SKM-1 treated with dmso at 0.1 percent for 144 hours (cell line): ENCODE measurements at regions not wholly inside any gene's neighbourhood (a gene's known extent, or its start where the extent isn't known, plus 50 kb on each side); places are given as distances from the start of the nearest gene placed in this dataset.

Experiments
- DNase-seq: peaks from one replicate; lab custom pipeline; 2025; ENCODE audit not compliant: unreplicated experiment; lab: John Stamatoyannopoulos, UW

GRCh38 chr6:41404182-41404845 lies 68.9 kb downstream of the NCR2 start:
- no peak for DNase-seq

DNA sequence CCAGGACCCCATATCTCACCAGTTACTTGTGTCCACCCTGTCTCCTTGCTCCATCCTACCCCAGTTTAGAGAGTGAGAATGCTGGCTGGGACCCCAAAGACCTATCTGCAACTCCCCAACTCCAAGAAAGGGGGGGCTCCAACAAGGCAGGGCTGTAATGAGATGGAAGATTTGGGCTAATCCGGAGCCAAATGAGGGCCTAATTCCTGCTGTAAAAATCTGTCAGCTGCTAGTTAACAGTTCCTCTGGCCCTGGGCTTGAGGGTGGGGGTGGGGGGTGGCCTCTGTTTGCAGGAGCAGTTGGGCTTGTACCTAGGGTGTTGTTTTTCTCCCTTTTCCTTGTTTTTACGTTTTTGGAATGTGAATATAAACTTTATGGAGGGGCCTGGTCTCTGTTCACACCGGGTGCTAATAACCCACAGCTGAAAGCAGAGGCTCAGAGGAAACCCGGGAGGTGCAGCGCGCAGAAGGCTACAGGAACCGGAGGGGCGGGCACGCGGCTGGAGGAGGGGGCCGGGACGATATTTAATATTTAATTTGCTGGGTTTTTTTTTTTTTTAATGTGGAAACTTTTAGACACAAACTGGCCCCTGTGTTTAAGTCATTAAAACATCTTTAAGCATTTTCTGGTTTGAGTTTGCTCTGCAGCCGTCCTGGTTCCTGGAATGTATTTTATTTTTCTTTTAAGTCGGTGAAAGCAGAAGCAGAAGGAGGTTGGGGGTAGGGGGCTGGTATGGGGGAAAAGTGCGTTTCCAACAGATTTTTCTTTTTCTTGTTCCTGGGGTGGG lies 70.7 kb downstream of the NCR2 start:
- no peak for DNase-seq

DNA sequence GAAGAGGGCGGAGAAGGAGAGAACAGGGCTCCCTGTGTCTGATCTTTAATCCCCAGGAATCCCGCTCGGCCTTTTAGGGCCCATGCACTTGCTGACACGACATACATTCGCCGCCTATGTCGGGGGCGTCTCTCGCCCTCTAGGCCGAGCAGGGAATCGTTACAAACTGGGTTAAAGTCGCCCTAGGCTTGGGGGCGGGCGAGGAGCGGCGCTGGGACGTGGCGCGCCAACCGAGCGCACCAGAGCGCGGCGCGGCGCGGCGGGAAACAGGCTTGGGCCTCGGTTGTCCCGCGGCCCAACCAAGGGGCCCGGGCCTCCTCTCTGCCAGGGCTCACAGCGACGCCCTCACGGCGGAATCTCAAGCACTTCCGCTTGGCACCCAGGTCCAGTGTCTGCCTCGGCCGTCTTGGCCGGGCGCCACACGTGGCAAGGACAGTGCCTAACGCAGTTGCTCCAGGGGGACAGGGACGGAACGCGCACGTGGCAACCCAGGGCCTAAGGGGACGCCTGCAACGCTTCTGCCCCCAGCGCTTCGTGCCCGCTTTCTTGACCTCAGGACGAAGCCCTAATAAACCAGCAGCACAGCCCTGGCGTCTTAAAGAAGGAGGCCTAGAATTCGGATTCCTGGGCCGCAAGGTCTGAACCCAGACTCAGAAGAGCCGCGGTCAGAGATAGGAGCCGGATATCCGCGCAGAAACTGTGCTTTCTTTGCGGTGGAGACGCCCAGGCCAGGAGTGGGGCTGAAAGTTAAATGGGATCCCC lies 71.5 kb downstream of the NCR2 start:
- DNase-seq, result no peak

- no peak for DNase-seq
Measured at GRCh38 chr6:41408576-41408975, 73.2 kb downstream of the NCR2 start.

DNA sequence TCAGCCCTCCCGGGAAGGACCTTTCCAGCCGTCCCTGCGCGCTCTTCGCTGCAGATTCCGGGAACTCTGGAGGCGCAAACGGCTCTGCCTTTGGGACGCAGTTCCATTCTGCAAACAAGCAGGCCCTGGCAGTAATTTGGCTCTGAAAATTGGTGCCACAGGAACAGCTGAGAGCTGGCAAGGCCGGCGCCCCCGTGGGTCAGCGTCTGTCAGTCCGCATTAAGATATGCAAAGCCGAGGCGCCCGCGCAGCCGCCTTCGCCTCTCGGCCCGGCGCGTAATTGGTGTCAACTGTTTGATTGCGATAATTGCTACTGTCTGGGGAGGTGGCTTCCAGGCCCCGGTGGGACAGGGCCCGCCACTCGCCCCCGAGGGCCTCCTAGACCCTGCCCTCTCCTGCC lies 73.6 kb downstream of the NCR2 start:
- DNase-seq, result no peak

DNA sequence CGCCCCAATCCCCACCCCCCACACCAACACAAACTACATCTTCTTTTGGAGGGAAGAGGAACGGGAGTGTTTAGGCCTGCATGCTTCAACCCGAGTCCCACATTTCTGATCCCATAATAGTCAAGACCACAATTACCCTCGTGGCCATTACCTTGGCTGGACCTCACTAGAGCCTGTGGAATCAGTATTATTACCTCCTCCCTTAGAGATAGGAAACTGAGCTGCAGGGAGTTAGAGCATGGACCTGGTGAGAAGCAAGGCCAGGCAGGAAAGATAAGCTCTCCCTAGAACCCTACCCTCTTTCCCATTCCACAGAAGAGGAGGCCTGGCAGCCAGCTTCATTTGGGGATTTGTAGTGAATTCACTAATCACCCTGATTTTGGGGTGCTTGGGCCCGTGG lies 74.1 kb downstream of the NCR2 start:
- DNase-seq, result no peak

GRCh38 chr6:41411961-41412360 lies 76.6 kb downstream of the NCR2 start:
- no peak for DNase-seq

GRCh38 chr6:41413250-41413649 lies 77.8 kb downstream of the NCR2 start:
- DNase-seq, result no peak

DNA sequence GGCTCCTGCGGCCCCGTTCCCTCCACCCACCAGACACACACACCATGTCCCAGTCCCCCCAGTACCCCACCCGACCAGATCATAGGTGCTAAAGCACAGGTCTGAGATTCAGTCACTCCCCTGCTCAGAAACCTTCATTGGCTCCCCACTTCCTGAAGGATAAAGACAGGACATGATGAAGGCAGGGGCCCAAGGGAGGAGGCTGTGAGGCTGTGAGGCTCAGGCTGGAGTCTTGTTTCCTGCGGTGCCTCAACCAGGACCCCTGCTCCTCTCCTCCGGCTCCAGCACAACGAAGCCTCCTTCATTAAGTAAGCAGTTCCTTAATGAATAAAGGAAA lies 81.1 kb downstream of the NCR2 start:
- DNase-seq, result no peak

DNA sequence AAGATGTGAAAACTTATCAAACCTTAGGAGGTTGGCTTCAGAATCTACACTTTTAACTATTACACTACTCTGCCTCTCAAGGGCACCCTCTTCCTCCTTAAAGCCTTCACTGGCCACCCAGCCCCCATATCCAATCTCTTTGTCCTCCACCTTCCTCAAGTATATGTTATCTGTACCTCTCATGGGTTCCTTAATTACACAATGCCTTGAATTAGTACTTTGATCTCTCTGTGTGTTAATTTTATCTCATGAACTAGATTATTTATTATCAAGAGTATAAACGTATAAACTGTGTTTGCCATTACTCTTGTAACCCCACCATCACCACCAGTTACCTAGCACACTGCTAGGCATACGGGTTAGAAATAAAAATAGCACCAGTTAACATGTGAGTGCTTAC lies 83.3 kb downstream of the NCR2 start:
- no peak for DNase-seq

DNA sequence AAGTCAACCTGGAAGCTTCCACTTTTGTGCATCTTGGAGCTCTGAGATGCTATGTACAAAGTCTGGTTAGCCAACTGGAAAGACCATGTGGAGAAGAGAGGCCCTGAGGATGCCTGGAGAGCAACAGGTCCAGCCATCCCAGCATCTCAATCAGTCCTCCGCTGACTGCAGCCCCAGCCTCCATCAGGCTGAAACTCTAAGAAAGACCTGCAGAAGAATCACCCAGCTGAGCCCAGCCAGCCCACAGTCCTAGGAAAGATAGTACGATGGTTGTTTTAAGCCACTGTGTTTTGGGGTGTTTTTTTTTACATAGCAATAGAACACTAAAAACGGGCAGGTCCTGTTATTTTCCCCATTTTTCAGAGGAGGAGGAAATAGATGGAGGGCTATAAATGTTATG lies 84.0 kb downstream of the NCR2 start:
- no peak for DNase-seq

GRCh38 chr6:41420186-41420585 lies 84.8 kb downstream of the NCR2 start:
- no peak for DNase-seq

- DNase-seq, result no peak
Measured at GRCh38 chr6:41422161-41422560, 86.8 kb downstream of the NCR2 start.

GRCh38 chr6:41423002-41423401 lies 87.6 kb downstream of the NCR2 start:
- DNase-seq, result no peak

GRCh38 chr6:41424370-41425058 lies 89.1 kb downstream of the NCR2 start:
- peak; percentile 63 for DNase-seq

GRCh38 chr6:41425511-41425910 lies 90.1 kb downstream of the NCR2 start:
- no peak for DNase-seq

GRCh38 chr6:41426438-41426851 lies 91.0 kb downstream of the NCR2 start:
- no peak for DNase-seq

GRCh38 chr6:41426888-41427641 lies 91.7 kb downstream of the NCR2 start:
- DNase-seq, result no peak

DNA sequence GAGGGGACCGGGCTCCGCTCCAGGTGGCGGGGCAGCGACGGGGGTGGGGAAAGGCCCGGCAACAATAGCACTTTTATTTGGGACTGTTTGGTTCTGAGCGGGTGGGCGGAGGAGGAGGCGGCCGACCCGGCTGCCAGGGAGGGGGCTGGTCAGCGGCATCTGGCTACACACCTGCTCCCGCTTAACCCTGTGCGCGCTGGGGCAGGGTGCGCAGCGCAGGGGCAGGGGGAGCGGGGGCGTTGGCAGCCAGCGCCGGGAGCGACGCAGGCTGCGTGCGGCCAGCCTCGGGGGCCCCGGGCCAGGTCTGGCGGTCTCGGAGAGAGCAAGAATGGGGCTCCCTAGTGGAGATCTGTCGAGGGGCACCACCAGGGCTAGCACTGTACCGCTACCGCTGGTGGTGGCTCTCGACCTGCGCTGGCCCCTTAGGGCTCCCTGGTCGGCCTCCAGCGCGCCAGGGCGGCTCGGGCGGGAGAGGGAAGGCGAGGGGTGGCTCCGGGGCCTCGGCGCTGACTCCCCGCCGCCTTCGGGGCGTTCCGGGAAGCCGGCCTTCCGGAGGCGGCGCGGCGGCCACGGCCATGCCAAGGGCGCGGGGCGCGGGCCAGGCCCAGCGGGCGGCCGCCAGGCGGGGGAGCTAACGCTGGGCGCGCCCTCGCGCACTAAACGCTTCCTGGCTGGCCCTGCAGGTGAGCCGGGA lies 92.4 kb downstream of the NCR2 start:
- no peak for DNase-seq

DNA sequence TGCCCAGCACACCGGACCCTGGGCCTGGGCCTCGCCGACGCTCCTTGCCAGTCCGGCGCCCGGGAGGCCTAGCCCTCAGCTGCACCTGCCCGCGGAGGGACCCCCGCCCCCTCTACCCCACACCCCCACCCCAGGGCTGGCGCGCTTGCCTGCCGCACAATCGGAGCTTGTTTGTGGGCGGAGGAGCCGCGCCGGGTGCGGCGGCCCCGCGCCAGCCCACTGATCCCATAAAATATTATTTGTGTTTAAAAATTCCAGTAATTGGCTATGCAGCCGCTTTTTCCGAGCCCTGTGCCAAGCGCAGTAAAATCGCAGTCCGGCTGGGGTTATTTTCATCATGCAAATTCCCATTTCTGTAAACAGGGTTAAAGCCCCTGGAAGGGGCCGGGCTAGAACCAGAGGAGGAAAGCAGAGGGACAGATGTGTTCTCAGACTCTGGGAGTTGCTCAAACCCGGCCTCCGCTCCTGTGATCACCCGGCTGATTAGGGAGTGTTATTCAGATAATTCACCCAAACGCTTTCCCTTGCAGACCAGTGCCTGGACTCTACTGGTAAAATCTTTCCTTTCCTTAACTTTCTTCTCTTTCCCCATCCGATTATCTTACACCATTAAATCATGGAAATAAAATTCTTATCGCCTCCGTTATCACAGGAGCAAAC lies 93.1 kb downstream of the NCR2 start:
- no peak for DNase-seq
